ENCODE measurements at regions not wholly inside any gene's neighbourhood (a gene's known extent, or its start where the extent isn't known, plus 50 kb on each side); places are given as distances from the start of the nearest gene placed in this dataset.

DNA sequence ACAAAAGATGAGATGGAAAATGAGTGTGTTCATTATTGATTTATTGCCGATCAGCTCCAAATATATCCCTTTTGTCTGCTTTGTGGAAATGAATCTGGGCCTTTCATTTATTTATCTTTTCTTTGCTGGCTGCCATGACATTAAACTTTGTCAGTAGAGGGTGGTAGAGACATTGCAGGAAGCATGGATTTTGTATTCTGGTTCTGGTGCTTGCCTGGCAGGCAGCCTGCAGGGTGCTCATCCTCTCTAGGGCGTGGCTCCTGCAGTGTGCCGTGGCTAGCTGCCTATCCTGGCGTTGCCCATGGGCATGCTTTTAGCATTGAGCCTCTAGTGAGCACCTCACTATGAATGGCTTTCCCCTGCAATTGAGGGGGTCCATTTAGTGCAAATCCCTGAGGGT, 593.1 kb downstream of the RNF144A start:
- H3K4me1 ChIP-seq = peaks cover 0 to 8% (median 0%) of the 10 kb centered on the region in 3 donors
- no peak for TF ChIP-seq CTCF (IDR thresholded peaks at IDR 0.05)
- 81 to 97% methylated on average over 4 of the region's 4 CpGs for WGBS, 2 donors
- no peak for ATAC-seq
- H3K27me3 ChIP-seq = no peaks in the 10 kb centered on the region
- H3K36me3 ChIP-seq = no peaks in the 10 kb centered on the region
- intact Hi-C loops (cut with DNase I) = no loop called here
- FAIRE-seq = no peak
- H3K4me3 ChIP-seq = no peak overlapping the region
- no peaks in the 10 kb centered on the region for H3K9me3 ChIP-seq
- DNase-seq = no peak
- H3K27ac ChIP-seq = no peak overlapping the region

DNA sequence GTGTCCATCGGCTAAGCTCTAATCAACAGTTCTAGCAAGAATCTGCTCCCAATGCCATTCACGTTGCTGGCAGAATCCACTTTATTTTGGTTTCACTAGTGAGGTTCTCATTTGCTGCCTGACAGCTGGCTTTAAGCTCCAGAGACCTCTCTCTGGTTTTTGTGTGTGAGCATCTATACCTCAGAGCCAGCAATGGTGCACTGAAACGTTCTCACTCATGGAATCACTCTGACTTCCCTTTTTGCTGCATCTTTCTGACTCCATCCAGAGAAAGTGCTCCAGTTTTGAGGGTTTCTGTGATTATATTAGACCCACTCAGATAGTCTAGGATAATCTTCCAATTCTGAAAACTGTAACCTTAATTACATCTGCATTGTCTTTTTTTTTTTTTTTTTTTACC, 596.6 kb downstream of the RNF144A start:
- no peak for TF ChIP-seq CTCF (IDR thresholded peaks at IDR 0.05)
- no peak for DNase-seq
- no peak overlapping the region for H3K27ac ChIP-seq
- H3K4me1 ChIP-seq = no peaks in the 10 kb centered on the region
- intact Hi-C loops (cut with DNase I) = no loop called here
- 76 to 83% methylated on average over 3 of the region's 3 CpGs for WGBS, 2 donors
- no peak for ATAC-seq
- H3K36me3 ChIP-seq = no peaks in the 10 kb centered on the region
- no peaks in the 10 kb centered on the region for H3K27me3 ChIP-seq
- FAIRE-seq = no peak
- H3K4me3 ChIP-seq = no peak overlapping the region
- no peaks in the 10 kb centered on the region for H3K9me3 ChIP-seq

GRCh38 chr2:7515327-7515726, 598.1 kb downstream of the RNF144A start:
- TF ChIP-seq CTCF (IDR thresholded peaks at IDR 0.05) = no peak
- intact Hi-C loops (cut with DNase I) = no loop called here
- DNase-seq (no peak), ATAC-seq (no peak), FAIRE-seq (no peak)
- no peak overlapping the region for H3K4me3 ChIP-seq
- H3K27ac ChIP-seq = no peak overlapping the region
- no peaks in the 10 kb centered on the region for H3K4me1 ChIP-seq
- no peaks in the 10 kb centered on the region for H3K27me3 ChIP-seq
- no peaks in the 10 kb centered on the region for H3K36me3 ChIP-seq
- no peaks in the 10 kb centered on the region for H3K9me3 ChIP-seq

GRCh38 chr2:7516484-7517063, 599.4 kb downstream of the RNF144A start:
- FAIRE-seq = no peak
- Histone ChIP-seq H3K4me3 (no peak overlapping the region), H3K36me3 (no peaks in the 10 kb centered on the region), H3K27ac (no peak overlapping the region), H3K4me1 (no peaks in the 10 kb centered on the region), H3K27me3 (no peaks in the 10 kb centered on the region), H3K9me3 (no peaks in the 10 kb centered on the region)
- no peak for ATAC-seq
- no peak for DNase-seq
- 80 to 88% methylated on average over 2 of the region's 2 CpGs for WGBS, 2 donors
- no peak for TF ChIP-seq CTCF (IDR thresholded peaks at IDR 0.05)
- intact Hi-C loops (cut with DNase I) = no loop called here

- DNase-seq = no peak
- no peaks in the 10 kb centered on the region for H3K36me3 ChIP-seq
- H3K9me3 ChIP-seq = no peaks in the 10 kb centered on the region
- no peak for TF ChIP-seq CTCF (IDR thresholded peaks at IDR 0.05)
- H3K4me1 ChIP-seq = no peaks in the 10 kb centered on the region
- WGBS, 2 donors = 72 to 79% methylated on average over 6 of the region's 6 CpGs
- no peak overlapping the region for H3K27ac ChIP-seq
- intact Hi-C loops (cut with DNase I) = no loop called here
- no peak for FAIRE-seq
- no peaks in the 10 kb centered on the region for H3K27me3 ChIP-seq
- no peak overlapping the region for H3K4me3 ChIP-seq
- ATAC-seq = no peak
Measured at GRCh38 chr2:7517088-7517487, 599.9 kb downstream of the RNF144A start.
